SK-N-DZ (cell line): ENCODE measurements at regions not wholly inside any gene's neighbourhood (a gene's known extent, or its start where the extent isn't known, plus 50 kb on each side); places are given as distances from the start of the nearest gene placed in this dataset.

ENCODE experiments used
- DNase-seq: peaks from one replicate; pipeline ENCODE4 v3.0.0-alpha.2; 2015; ENCODE audit warnings: low spot score

DNA sequence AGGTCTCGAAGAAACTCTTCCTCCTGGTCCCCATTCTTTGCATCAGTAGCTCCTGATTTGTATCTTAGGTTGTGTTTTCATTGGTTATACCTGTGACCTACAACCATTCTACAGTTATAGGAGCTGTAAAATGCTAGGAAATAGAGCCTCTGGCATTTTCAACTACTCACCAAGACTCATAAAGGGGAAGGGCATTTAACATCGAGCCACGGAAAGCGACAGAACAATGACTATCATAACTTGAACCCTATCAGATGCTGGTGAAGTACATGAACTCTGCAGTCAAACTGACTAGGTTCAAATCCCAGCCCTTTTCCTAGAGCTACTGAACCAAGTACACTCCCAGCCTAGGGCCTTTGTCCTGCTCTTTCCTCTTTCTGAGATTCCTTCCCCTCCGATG lies 588.0 kb downstream of the SOX6 start:
- no peak for DNase-seq

- no peak for DNase-seq
Observed at GRCh38 chr11:15769203-15769602, 587.1 kb downstream of the SOX6 start.

DNA sequence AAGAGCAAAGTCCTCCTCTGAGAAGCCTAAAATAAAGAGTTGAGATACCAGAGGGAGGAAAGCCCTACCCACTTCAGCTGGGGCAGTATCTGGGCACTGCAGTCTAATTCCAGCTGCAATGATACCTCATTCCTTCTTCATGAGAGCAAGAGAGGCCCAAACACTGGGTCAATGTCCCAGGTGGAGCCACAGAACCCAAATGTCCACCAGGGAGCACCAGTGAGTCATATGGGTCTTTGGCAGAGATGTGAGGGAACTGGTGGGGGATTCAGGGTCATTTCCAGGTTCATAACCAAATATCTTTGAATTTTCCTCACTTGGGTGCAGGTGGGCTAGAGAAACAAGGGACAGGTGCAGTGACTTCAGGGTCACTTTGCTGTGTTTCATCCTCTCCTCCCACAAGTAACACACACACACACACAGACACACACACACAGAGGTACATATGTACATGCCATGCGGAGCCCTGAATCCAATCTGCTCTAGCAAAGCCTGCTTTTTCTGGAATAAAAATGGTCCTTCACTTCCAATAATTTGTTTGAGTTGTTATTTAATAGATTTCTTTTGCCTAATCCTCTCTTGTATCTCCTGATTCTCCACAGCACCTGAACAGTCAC lies 585.4 kb downstream of the SOX6 start:
- DNase-seq = peak; percentile 10

DNA sequence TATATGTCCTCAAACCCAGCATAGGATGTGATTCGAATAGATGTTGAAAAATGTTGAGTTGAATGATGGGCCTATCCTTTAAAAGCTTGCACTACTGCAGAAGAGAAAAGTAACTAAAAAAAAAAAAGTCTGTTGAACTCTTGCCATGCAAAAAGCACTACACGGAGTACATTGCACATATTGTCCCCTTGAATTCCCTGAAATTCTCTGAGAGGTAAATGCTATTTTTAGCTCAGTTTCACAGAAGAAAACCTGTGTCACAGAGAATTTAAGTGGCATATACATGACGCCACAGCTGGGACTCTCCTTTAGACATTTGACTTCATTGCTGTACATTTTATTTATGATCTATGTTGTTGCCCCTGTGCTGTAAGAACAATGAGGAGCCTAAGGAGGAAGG lies 583.8 kb downstream of the SOX6 start:
- no peak for DNase-seq

DNA sequence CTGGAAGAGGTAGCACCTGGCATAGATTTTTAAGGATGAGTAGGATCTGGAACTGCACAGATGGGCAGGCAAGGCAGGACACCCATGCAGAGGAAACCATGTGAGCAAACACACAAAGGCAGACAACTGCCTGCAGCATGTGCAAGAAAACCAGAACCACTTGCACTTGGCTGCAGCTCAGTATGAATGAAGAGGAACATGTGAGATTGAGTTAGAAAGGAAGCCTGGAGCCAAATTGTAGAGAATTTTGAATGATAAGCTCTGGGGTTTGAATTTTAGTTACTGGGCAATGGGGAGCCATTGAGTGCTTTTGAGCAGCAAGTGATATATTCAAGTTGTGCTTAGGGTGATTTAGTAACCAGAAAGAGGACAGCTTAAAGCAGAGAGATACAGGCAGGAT lies 583.4 kb downstream of the SOX6 start:
- no peak for DNase-seq

DNA sequence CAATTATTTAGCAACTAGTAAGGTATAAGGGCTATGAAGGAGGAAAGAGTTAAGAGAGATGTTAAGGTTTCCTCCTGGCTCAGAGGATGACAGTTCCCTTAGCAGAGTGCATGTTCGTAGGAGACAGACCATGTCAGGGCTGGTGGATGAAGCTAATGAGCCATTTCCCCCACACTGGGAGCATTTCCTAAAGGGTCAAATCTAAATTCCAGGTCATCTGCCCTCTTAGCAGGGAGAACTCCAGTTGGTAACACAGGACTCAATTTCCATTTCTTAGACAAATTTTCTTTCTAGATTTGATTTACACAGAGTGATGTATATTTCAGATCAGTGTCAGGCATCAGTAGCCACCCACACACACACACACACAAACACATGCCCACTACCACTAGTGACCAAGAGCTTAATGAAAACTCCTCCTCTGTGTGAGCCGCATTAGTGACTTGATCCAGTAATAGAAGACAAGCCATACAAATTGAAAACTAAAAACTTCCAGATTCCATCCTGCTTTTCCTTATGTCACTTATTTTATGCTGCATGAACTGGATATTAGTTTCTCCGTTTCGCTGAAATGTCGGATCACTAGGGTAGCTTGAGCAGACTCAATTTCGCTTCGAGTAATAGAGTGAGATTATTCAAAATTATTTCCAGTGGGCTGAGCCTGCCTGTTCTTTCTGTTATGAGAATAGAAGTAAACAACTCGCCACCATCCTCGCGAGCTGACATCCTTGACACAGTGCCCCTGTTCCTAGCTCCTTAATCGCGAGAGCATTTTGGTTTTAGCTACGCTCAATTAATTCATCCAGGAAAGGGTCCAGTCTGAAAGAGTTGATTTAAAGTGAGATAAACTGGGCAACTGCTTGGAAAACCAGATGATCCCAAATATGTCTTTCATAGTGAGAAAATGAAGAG lies 582.6 kb downstream of the SOX6 start:
- no peak for DNase-seq

DNA sequence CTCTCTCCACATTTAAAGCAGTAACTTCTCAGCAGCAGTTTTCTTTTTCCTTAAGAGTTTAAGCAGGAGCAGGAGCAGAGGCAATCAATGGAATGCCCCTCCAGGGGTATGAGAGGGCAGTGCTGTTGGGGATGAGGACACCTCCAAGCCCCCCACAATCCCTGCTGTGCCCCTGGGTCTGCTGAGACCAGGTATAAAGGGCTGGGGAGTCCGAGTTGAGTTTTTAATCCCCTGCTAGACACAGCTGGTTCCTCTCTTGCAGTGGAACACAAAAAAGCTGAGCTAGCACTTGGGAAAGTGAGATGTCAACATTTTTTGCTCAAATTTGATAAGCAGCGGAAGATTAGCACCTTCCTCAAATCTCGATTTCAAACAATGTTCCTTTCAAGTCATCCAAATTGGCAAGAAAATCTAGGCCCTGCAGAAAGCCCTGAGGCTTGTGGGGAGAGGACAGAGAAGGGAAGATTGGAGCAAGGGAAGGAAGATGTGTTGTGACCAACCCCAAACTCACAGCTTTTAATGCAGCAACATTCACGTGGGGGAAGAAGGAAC lies 581.9 kb downstream of the SOX6 start:
- no peak for DNase-seq

- no peak for DNase-seq
Observed at GRCh38 chr11:15775015-15775541, 581.3 kb downstream of the SOX6 start.

GRCh38 chr11:15775797-15776196 lies 580.5 kb downstream of the SOX6 start:
- DNase-seq = no peak

DNA sequence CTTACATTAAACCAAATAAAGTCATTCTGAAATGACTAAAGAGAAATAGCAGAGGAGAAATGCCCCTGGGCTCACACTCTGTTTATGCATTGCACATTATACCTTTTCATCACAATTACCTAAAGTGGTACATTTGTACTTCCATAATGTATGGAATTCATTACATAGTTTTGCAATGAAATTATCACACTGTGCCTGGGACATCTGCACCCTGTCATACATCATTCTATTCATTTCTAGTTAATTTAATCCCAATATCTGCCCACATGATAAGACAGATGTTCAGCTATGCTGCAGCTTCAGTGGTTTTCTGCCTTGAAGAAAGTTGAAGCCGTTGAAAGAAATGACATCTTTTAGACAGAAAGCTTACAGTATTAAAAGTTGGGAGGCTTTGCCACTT lies 580.0 kb downstream of the SOX6 start:
- DNase-seq = no peak

GRCh38 chr11:15779518-15779917 lies 576.8 kb downstream of the SOX6 start:
- DNase-seq = no peak

DNA sequence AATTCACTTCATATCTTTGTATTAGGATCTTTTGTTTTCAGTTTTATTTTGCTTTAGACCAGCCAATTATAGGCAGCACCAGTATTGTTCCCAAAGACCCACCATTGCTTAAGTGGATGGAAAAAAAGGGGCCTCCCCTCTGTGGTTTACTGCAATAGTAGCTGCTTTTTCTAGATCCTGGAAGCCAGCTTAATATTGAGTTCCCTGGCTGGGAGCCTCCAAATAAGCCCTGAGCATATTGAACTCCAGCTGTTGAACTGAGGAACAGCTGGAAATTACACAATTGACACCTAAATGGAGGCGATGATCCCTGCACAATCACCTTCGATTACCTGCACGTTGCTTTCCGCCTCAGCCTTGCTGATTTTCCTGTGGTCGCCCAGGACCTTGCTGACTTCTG lies 576.0 kb downstream of the SOX6 start:
- no peak for DNase-seq

DNA sequence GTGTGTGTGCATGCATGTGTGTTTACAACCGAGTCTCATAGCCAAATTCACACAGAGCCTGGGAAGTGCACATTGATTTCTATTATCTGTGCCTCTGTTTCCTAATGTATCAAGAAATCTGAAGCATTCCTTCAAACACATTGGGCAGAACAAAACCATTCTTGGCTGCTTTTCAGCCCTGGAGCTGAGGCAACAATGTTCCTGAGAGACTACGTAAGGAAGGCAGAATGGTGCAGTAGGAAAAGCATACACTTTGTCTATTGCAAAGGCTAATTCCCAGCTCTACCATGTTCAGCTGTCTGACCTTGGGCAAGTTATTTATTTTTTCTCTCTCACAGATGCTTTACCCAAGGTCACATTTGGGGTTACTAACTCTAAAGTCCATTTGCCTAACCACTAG lies 575.5 kb downstream of the SOX6 start:
- DNase-seq = no peak

DNA sequence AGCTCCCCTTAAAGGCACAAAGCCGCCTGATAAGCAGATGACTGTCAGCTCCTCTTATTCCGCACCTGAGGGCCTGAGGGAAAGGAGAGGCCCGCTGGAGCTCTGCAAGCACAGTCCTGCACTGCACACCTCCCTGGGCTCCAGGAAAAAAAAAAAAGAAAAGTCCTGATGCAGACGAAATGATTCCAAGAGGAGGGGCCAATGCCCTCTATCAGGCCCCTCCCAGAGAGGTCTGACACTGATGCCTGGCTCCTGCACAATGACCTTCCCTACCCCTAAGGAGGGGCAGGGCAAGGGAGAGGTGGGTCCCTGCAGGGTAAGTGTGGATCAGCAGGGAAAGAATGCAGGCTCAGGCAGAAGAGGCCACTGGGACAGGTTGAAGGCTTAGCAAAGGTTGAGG lies 572.7 kb downstream of the SOX6 start:
- no peak for DNase-seq

DNA sequence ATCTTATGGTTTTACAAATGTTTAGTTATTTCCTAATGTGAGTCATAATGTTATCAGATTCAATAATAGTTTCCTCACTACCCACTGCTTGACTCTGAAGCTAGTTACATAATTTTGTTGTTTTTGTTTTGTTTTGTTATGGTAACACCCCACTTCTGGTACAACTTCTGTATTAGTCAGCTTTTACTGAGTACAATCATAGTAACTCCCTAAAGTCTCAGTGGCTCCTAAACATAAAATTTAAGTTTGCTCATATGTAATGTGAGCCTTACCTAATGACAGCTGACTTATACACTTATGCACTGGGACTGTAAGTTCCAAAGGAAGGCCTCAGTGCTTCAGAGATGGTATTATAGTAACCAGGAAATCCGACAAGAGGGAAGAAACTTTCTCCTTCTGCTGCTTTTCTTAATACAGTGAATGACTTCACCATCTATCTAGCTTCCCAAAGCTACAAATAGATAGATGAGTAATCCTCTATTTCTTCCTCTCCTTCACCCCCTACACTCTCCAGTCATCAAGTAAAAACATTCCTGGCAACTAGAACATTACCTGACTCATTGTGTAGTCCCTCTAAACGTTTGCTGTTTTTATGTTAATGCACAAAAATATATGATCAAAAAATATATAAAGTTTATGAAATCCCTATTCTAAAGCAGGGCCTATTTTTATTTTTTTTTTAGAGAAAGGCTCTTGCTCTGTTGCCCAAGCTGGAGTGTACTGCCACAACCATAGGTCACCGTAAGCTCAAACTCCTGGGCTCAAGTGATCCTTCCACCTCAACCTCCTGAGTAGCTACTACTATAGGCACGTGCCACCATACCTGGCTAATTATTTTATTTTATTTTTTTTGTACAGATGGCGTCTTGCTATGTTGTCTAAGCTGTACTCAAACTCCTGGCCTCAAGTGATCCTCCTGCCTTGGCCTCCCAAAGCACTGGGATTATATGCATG lies 563.0 kb downstream of the SOX6 start:
- DNase-seq = no peak

DNA sequence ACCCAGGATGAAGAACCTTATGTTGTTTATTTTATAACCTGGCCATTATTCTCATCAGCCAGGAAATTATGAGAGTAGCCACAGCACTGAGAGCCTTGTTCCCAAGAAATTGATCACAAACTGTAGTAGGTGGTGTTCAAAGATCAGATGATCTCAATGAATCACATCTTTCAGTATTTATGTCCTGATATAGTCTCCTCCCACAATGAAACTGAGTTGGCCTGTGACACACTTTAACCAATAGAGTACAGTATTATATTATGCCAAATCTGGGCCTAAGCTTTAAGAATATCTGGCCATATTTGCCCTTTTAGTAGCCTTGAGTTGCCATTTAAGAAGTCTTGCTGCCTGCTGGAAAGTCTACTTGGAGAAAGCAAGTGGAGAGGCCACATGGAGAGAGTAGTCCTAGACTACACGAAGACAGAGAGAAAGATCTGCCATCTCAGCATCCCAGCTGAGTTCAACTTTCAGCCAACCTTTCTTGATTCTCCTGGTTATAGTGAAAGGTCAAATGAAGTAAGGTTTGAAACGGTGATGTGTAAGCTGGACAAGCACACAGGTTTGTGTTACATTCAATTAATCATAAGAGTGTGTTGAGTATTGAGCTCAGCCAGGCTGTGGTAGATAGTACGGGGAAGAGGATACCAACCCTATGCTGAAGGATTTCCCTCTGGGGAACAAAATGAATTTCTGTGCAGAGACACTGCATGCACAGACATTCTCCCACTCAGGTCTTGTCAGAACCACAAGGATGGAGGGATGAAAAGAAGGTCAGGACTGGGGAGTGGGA lies 561.8 kb downstream of the SOX6 start:
- DNase-seq = no peak

DNA sequence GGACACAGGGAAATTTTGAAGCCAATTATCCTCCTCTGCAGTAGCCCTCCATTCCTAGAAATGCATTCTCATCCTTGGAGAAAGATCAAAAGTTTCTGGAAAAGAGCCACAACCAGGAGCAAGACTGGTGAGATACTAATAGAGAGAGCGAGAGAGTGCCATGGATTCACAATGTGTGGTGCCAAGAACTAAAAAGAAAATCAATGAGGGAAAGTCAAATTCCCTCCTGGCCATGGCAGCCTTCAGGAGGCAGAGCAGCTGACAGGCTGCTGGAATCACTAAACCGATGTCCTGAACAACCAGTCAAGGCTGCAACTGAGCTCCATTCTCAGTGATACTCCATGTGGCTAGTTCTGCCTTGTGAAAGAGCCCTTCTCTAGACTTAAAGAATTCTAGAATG lies 561.0 kb downstream of the SOX6 start:
- no peak for DNase-seq

GRCh38 chr11:15800111-15800800 lies 556.1 kb downstream of the SOX6 start:
- no peak for DNase-seq

- DNase-seq = no peak
Observed at GRCh38 chr11:15801126-15801525, 555.2 kb downstream of the SOX6 start.

DNA sequence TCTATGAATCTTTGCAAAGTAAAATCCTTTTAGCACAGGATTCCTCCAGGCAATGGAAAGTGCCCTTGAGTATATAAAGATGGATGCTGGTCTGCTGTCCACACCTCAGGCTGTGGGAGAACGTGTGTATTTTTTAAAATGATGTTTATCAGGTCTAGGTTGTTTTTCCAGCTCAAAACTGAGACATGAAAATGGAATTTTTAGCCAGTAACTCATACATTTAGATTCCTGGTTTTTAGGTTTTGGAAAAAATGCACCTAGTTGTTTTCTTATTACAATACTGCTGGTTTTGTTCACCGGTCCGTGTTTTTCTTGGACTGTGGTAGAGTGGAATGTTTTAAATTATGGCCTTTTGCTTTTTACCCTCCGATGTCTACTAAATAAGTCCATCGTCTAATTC lies 554.7 kb downstream of the SOX6 start:
- no peak for DNase-seq
